MM.1S (cell line): ENCODE measurements at regions not wholly inside any gene's neighbourhood (a gene's known extent, or its start where the extent isn't known, plus 50 kb on each side); places are given as distances from the start of the nearest gene placed in this dataset.

Experiments used
- EZH2 ChIP-seq: fragments of 300-600 bp; sonication (generic); optimal IDR thresholded peaks from 2 replicates; pipeline ENCODE3; 2017; ENCODE audit warnings: low read depth, mild to moderate bottlenecking, antibody characterized with exemption, low read length, mixed read lengths
- TF ChIP-seq, protein P1 (sequence below): fragments of 300-600 bp; sonication (generic); IDR thresholded peaks from 2 replicates; pipeline ENCODE4 v1.5.1; 2016; ENCODE audit warnings: antibody characterized with exemption, low read length, mixed read lengths

DNA sequence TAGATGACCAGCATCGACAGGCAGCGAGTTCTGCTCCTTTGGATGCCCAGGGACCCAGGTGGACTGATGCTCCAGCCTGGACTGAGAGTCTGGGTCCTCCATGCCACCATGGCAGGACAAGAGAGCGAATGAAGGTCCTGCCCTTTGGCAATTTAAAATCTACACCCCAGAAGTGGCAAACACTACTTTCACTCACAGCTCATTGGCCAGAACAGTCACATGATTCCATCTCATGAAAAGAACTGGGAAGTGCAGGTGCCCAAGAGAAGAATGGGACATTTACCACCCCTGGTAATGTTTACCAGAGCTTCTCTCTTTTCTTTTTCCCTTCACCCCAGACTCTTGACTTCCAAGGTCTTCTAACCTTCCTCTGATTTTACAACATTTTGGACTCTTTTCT is 87.8 kb upstream of the SLCO3A1 start:
- TF ChIP-seq EZH2: no peak
- TF ChIP-seq, protein P1, sequence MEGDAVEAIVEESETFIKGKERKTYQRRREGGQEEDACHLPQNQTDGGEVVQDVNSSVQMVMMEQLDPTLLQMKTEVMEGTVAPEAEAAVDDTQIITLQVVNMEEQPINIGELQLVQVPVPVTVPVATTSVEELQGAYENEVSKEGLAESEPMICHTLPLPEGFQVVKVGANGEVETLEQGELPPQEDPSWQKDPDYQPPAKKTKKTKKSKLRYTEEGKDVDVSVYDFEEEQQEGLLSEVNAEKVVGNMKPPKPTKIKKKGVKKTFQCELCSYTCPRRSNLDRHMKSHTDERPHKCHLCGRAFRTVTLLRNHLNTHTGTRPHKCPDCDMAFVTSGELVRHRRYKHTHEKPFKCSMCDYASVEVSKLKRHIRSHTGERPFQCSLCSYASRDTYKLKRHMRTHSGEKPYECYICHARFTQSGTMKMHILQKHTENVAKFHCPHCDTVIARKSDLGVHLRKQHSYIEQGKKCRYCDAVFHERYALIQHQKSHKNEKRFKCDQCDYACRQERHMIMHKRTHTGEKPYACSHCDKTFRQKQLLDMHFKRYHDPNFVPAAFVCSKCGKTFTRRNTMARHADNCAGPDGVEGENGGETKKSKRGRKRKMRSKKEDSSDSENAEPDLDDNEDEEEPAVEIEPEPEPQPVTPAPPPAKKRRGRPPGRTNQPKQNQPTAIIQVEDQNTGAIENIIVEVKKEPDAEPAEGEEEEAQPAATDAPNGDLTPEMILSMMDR: no peak
